ENCODE measurements at regions not wholly inside any gene's neighbourhood (a gene's known extent, or its start where the extent isn't known, plus 50 kb on each side); places are given as distances from the start of the nearest gene placed in this dataset.

DNA sequence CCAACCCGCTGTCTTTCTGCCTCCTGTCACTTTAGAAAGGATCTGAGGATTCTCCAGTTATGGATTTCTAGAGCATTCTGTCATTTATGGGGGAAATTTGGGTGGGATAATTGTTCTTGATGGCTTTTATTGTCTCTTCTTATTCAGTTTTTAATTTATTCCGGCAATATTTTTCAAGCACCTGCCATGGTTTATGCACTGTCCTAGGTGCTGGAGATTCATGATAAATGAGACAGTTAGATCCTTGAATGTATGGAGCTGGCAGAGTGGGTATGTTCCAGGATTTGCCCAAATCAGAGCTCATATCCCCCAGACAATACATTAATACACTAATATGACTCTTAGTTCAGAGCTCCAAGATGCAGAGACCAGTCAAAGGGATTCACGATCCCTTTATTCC lies 146.8 kb upstream of the PRKCQ start:
- TF ChIP-seq, protein P1, sequence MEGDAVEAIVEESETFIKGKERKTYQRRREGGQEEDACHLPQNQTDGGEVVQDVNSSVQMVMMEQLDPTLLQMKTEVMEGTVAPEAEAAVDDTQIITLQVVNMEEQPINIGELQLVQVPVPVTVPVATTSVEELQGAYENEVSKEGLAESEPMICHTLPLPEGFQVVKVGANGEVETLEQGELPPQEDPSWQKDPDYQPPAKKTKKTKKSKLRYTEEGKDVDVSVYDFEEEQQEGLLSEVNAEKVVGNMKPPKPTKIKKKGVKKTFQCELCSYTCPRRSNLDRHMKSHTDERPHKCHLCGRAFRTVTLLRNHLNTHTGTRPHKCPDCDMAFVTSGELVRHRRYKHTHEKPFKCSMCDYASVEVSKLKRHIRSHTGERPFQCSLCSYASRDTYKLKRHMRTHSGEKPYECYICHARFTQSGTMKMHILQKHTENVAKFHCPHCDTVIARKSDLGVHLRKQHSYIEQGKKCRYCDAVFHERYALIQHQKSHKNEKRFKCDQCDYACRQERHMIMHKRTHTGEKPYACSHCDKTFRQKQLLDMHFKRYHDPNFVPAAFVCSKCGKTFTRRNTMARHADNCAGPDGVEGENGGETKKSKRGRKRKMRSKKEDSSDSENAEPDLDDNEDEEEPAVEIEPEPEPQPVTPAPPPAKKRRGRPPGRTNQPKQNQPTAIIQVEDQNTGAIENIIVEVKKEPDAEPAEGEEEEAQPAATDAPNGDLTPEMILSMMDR (IDR thresholded peaks at IDR 0.05; ENCODE audit: insufficient read depth, low read length, missing control alignments), result no peak
- no peak overlapping the region for H3K4me3 ChIP-seq (ENCODE audit: low read depth, low read length)
- ChIA-PET CTCF (interaction anchor here (0.7 to 1.1 kb wide), 2 partner anchors 11 to 14 kb away, joined by 3 read pairs; no protein-coding TSS in a partner anchor), POLR2A (no interaction called here)
- DNase-seq (ENCODE audit: low read depth, low spot score), result no peak

DNA sequence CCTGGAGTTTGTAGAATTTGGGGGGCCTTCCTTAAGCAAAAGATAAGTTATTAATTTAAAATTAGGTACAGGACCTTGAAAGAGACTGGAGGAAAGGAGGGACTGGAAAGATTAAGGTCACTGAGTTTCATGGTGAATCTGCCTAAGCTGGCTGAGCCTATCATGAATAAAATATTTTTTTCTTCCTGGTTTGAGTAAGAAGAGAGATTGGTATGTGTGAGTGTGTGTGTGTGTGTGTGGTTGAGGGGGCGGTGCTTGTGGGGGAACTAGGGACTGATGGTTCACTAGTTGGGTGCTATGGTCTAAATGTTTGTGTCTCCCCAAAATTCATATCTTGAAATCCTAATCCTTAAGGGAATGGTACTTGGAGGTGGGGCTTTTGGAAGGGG lies 142.5 kb upstream of the PRKCQ start:
- CTCF ChIA-PET, result interaction anchor here (2.8 kb wide), 1 partner anchor 15 kb away, joined by 9 read pairs; no protein-coding TSS in a partner anchor
- POLR2A ChIA-PET, result no interaction called here

DNA sequence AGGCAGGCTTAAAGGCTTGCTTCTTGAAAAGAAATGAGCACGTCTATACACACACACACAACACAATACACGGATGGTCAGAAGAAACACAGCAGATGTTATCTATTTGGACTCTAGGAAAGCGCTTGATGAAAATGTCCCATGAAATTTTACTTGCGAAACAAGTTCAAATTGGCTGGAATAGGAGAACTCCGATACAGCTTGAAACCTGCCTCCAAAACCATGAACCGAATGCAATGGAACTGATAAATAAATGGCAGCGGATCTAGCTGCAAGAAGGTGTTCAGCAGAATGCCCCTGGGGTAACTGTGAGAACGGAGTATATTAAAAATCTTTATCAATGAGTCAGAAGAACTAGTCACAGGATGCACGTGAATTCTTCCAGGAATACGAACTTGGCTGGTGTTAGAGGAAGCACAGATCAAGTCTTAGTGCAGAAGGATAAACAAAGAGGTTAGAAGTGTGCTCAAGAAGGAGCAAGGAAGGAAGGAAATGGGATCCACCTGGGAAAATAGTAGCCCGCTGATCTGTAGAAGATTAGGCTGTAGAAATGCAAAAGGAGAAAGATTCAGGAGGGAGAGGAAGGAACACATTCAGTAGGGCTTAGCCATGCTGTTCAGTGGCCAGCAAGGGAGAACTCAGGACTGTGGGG lies 142.0 kb upstream of the PRKCQ start:
- POLR2A ChIA-PET, result interaction anchor here (1.2 kb wide), 1 partner anchor 26 kb away, joined by 3 read pairs; no protein-coding TSS in a partner anchor
- no peak overlapping the region; the same call in 1 of the 2 replicates for H3K4me3 ChIP-seq (ENCODE audit: low read depth, low read length)
- CTCF ChIA-PET, result interaction anchor here (1.2 to 2.8 kb wide), 5 partner anchors 8 to 125 kb away, joined by 3 to 9 read pairs (median 4); no protein-coding TSS in a partner anchor
- TF ChIP-seq, protein P1 (IDR thresholded peaks at IDR 0.05; ENCODE audit: insufficient read depth, low read length, missing control alignments), result no peak
- DNase-seq (ENCODE audit: low read depth, low spot score), result peak; percentile 82

More for the DNA sequence above, 142.5 kb upstream of the PRKCQ start:
- H3K4me3 ChIP-seq (ENCODE audit: low read depth, low read length), result no peak overlapping the region
- TF ChIP-seq, protein P1 (IDR thresholded peaks at IDR 0.05; ENCODE audit: insufficient read depth, low read length, missing control alignments), result no peak
- DNase-seq (ENCODE audit: low read depth, low spot score), result no peak

DNA sequence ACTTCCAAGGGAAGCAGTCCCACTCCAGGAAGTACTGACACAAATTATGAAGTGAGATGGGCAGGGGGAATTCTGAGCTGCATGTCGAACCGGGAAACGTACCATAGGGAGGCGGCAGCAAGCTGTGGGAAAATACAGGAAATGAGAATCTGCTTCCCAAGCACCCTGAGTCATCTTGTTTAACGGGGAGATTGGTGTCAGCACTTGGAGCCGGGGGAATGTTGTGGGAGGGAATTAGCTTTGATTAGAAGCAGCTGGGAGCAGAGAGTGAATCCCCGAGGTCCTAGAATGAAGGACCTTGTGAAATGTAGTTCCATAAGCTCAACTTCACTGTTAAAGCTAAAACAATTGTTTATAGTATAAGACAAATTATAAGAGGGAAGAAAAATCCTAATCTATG lies 141.4 kb upstream of the PRKCQ start:
- peak overlapping the region; percentile 29; the same call in 1 of the 2 replicates for H3K4me3 ChIP-seq (ENCODE audit: low read depth, low read length)
- POLR2A ChIA-PET, result interaction anchor here (1.2 kb wide), 1 partner anchor 27 kb away, joined by 3 read pairs; no protein-coding TSS in a partner anchor
- CTCF ChIA-PET, result interaction anchor here (1.2 to 2.8 kb wide), 5 partner anchors 9 to 126 kb away, joined by 3 to 9 read pairs (median 4); no protein-coding TSS in a partner anchor
- TF ChIP-seq, protein P1 (IDR thresholded peaks at IDR 0.05; ENCODE audit: insufficient read depth, low read length, missing control alignments), result peak; percentile 59
- DNase-seq (ENCODE audit: low read depth, low spot score), result peak; percentile 90

DNA sequence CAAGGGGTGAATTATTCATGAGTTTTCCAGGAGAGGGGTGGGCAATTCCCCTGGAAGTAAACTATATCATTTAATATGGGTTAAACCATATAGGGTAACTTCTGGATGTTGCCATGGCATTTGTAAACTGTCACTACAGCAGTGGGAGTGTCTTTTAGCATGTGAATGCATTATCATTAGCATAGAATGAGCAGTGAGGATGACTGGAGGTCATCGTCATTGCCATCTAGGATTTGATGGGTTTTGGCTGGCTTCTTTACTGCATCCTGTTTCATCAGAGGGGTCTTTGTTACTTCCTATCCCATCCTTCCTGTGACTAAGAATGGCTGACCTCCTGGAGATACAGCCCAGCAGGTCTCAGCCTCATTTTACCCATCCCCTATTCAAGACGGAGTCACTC lies 139.5 kb upstream of the PRKCQ start:
- ChIA-PET POLR2A (no interaction called here), CTCF (no interaction called here)
- no peak for DNase-seq (ENCODE audit: low read depth, low spot score)
- H3K4me3 ChIP-seq (ENCODE audit: low read depth, low read length), result no peak overlapping the region
- TF ChIP-seq, protein P1 (IDR thresholded peaks at IDR 0.05; ENCODE audit: insufficient read depth, low read length, missing control alignments), result no peak

DNA sequence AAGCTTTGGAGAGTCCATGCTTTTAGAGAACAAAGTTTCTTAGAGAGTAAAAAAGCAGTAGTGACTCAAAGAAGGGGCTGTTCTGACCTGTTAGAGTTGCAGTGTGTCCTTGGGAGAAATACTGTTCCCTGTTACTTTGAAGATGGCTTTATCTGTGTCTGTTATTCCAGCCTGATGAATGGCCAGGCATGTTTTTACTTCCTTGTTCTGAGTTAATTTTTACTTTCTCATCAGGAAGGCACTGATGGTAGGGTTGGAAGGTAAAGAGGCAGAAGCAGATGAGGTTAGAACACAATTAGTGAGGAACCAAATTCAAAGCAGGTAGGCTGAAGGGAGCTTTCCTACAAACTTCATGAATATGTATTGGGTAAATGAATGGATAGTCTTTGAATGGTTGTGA lies 138.5 kb upstream of the PRKCQ start:
- POLR2A ChIA-PET, result no interaction called here

More for the DNA sequence above, 138.5 kb upstream of the PRKCQ start:
- CTCF ChIA-PET, result no interaction called here
- TF ChIP-seq, protein P1 (IDR thresholded peaks at IDR 0.05; ENCODE audit: insufficient read depth, low read length, missing control alignments), result no peak
- no peak for DNase-seq (ENCODE audit: low read depth, low spot score)
- no peak overlapping the region for H3K4me3 ChIP-seq (ENCODE audit: low read depth, low read length)
